Dendritic cell treated with granulocyte-macrophage colony-stimulating factor and Interleukin-4, amounts not matched to agents 40 ng/mL and 50 ng/mL, for 4 days (primary cell): ENCODE measurements at regions not wholly inside any gene's neighbourhood (a gene's known extent, or its start where the extent isn't known, plus 50 kb on each side); places are given as distances from the start of the nearest gene placed in this dataset.

ENCODE experiments used
- H3K27ac Mint-ChIP-seq: one replicate; pipeline ENCODE4 v1.8.0; 2022; ENCODE audit warnings: mild to moderate bottlenecking, mixed read lengths
- H3K27me3 Mint-ChIP-seq: one replicate; pipeline ENCODE4 v1.8.0; 2022; ENCODE audit warnings: mild to moderate bottlenecking, mixed read lengths
- H3K36me3 Mint-ChIP-seq: one replicate; pipeline ENCODE4 v1.8.0; 2022; ENCODE audit warnings: low read depth, mixed read lengths
- H3K4me1 Mint-ChIP-seq: one replicate; pipeline ENCODE4 v1.8.0; 2022; ENCODE audit warnings: low read depth, mixed read lengths
- H3K4me3 Mint-ChIP-seq: one replicate; pipeline ENCODE4 v1.8.0; 2022; ENCODE audit warnings: mild to moderate bottlenecking, moderate library complexity, mixed read lengths
- H3K9me3 Mint-ChIP-seq: one replicate; pipeline ENCODE4 v1.8.0; 2022; ENCODE audit warnings: mixed read lengths
- intact Hi-C: fragments of 100-400 bp; cut with micrococcal nuclease; formaldehyde crosslinking; loops from one replicate; pipeline ENCODE4 v1.15.0; 2022

- Mint-ChIP-seq H3K4me3 (no peak overlapping the region), H3K36me3 (no peaks in the 10 kb centered on the region), H3K27me3 (no peaks in the 10 kb centered on the region), H3K9me3 (no peaks in the 10 kb centered on the region), H3K4me1 (no peaks in the 10 kb centered on the region), H3K27ac (no peak overlapping the region)
- intact Hi-C loops: no loop called here
Observed at GRCh38 chr22:47773635-47774034, 1011.2 kb downstream of the TBC1D22A start.

GRCh38 chr22:47772864-47773263 is 1010.4 kb downstream of the TBC1D22A start:
- Mint-ChIP-seq H3K4me3 (no peak overlapping the region), H3K4me1 (no peaks in the 10 kb centered on the region), H3K27ac (no peak overlapping the region), H3K27me3 (no peaks in the 10 kb centered on the region), H3K9me3 (no peaks in the 10 kb centered on the region), H3K36me3 (no peaks in the 10 kb centered on the region)
- intact Hi-C loops: no loop called here

- Mint-ChIP-seq H3K27ac (no peak overlapping the region), H3K9me3 (no peaks in the 10 kb centered on the region), H3K4me1 (no peaks in the 10 kb centered on the region), H3K27me3 (no peaks in the 10 kb centered on the region), H3K4me3 (no peak overlapping the region), H3K36me3 (no peaks in the 10 kb centered on the region)
- intact Hi-C loops: no loop called here
Observed at GRCh38 chr22:47769652-47770051, 1007.2 kb downstream of the TBC1D22A start.

GRCh38 chr22:47768027-47768426 is 1005.6 kb downstream of the TBC1D22A start:
- H3K9me3 Mint-ChIP-seq: no peaks in the 10 kb centered on the region
- no peaks in the 10 kb centered on the region for H3K4me1 Mint-ChIP-seq
- no peaks in the 10 kb centered on the region for H3K36me3 Mint-ChIP-seq
- no peaks in the 10 kb centered on the region for H3K27me3 Mint-ChIP-seq
- H3K4me3 Mint-ChIP-seq: no peak overlapping the region
- intact Hi-C loops: no loop called here
- H3K27ac Mint-ChIP-seq: no peak overlapping the region

GRCh38 chr22:47767403-47767802 is 1005.0 kb downstream of the TBC1D22A start:
- Mint-ChIP-seq H3K9me3 (no peaks in the 10 kb centered on the region), H3K27ac (no peak overlapping the region), H3K27me3 (no peaks in the 10 kb centered on the region), H3K4me3 (no peak overlapping the region), H3K36me3 (no peaks in the 10 kb centered on the region), H3K4me1 (no peaks in the 10 kb centered on the region)
- intact Hi-C loops: no loop called here

GRCh38 chr22:47765757-47766156 is 1003.3 kb downstream of the TBC1D22A start:
- Mint-ChIP-seq H3K27ac (no peak overlapping the region), H3K9me3 (no peaks in the 10 kb centered on the region), H3K4me3 (no peak overlapping the region), H3K36me3 (no peaks in the 10 kb centered on the region), H3K27me3 (no peaks in the 10 kb centered on the region), H3K4me1 (no peaks in the 10 kb centered on the region)
- intact Hi-C loops: no loop called here

GRCh38 chr22:47762141-47762540 is 999.7 kb downstream of the TBC1D22A start:
- Mint-ChIP-seq H3K4me1 (no peaks in the 10 kb centered on the region), H3K27ac (no peak overlapping the region)
- intact Hi-C loops: no loop called here

GRCh38 chr22:47759909-47760308 is 997.5 kb downstream of the TBC1D22A start:
- Mint-ChIP-seq H3K27me3 (no peaks in the 10 kb centered on the region), H3K4me1 (no peaks in the 10 kb centered on the region), H3K27ac (no peak overlapping the region), H3K9me3 (no peaks in the 10 kb centered on the region), H3K36me3 (no peaks in the 10 kb centered on the region), H3K4me3 (no peak overlapping the region)
- intact Hi-C loops: no loop called here

More at GRCh38 chr22:47762141-47762540, 999.7 kb downstream of the TBC1D22A start:
- no peak overlapping the region for H3K4me3 Mint-ChIP-seq
- no peaks in the 10 kb centered on the region for H3K36me3 Mint-ChIP-seq
- H3K9me3 Mint-ChIP-seq: no peaks in the 10 kb centered on the region
- no peaks in the 10 kb centered on the region for H3K27me3 Mint-ChIP-seq

- intact Hi-C loops: no loop called here
- H3K27ac Mint-ChIP-seq: no peak overlapping the region
- no peaks in the 10 kb centered on the region for H3K36me3 Mint-ChIP-seq
- no peak overlapping the region for H3K4me3 Mint-ChIP-seq
- no peaks in the 10 kb centered on the region for H3K27me3 Mint-ChIP-seq
- no peaks in the 10 kb centered on the region for H3K9me3 Mint-ChIP-seq
- H3K4me1 Mint-ChIP-seq: no peaks in the 10 kb centered on the region
Observed at GRCh38 chr22:47757741-47758140, 995.3 kb downstream of the TBC1D22A start.

GRCh38 chr22:47750086-47750485 is 987.6 kb downstream of the TBC1D22A start:
- intact Hi-C loops: no loop called here
- no peaks in the 10 kb centered on the region for H3K4me1 Mint-ChIP-seq
- no peak overlapping the region for H3K4me3 Mint-ChIP-seq
- H3K9me3 Mint-ChIP-seq: no peaks in the 10 kb centered on the region
- H3K27me3 Mint-ChIP-seq: no peaks in the 10 kb centered on the region
- H3K27ac Mint-ChIP-seq: no peak overlapping the region
- H3K36me3 Mint-ChIP-seq: no peaks in the 10 kb centered on the region

GRCh38 chr22:47748957-47749356 is 986.5 kb downstream of the TBC1D22A start:
- Mint-ChIP-seq H3K27ac (no peak overlapping the region), H3K36me3 (no peaks in the 10 kb centered on the region), H3K27me3 (no peaks in the 10 kb centered on the region), H3K9me3 (no peaks in the 10 kb centered on the region), H3K4me3 (no peak overlapping the region), H3K4me1 (no peaks in the 10 kb centered on the region)
- intact Hi-C loops: no loop called here

GRCh38 chr22:47748271-47748670 is 985.8 kb downstream of the TBC1D22A start:
- Mint-ChIP-seq H3K27me3 (no peaks in the 10 kb centered on the region), H3K4me1 (no peaks in the 10 kb centered on the region), H3K27ac (no peak overlapping the region), H3K4me3 (no peak overlapping the region), H3K36me3 (no peaks in the 10 kb centered on the region), H3K9me3 (no peaks in the 10 kb centered on the region)
- intact Hi-C loops: no loop called here

- Mint-ChIP-seq H3K4me1 (no peaks in the 10 kb centered on the region), H3K4me3 (no peak overlapping the region), H3K27ac (no peak overlapping the region), H3K27me3 (no peaks in the 10 kb centered on the region), H3K36me3 (no peaks in the 10 kb centered on the region), H3K9me3 (no peaks in the 10 kb centered on the region)
- intact Hi-C loops: no loop called here
Observed at GRCh38 chr22:47740109-47740805, 977.8 kb downstream of the TBC1D22A start.

- Mint-ChIP-seq H3K9me3 (no peaks in the 10 kb centered on the region), H3K4me3 (no peak overlapping the region), H3K27ac (no peak overlapping the region), H3K27me3 (no peaks in the 10 kb centered on the region), H3K36me3 (no peaks in the 10 kb centered on the region), H3K4me1 (no peaks in the 10 kb centered on the region)
- intact Hi-C loops: no loop called here
Observed at GRCh38 chr22:47739291-47740015, 977.0 kb downstream of the TBC1D22A start.
